K562 (cell line): ENCODE measurements at regions not wholly inside any gene's neighbourhood (a gene's known extent, or its start where the extent isn't known, plus 50 kb on each side); places are given as distances from the start of the nearest gene placed in this dataset.

Experiments used
- ATAC-seq: fragments of 200-7000 bp; cut with Tn5 transposase; 3 replicates; pipeline ENCODE4 v1.9.1; 2020; ENCODE audit warnings: moderate library complexity
- BruUV-seq: library from RNA; stranded (reverse); fragments of 400-500 nt; replicated peaks from 2 replicates; lab custom pipeline; 2021; lab: Mats Ljungman, UMichigan
- CTCF ChIA-PET: fragments of 300-600 bp; formaldehyde crosslinking; extraction: SDS; loops from one replicate; lab custom pipeline; 2021; ENCODE audit warnings: low intra/inter-chr PET ratio; lab: Yijun Ruan, JAX
- POLR2A ChIA-PET: fragments of 300-600, 350-650 bp; sonication (Branson Sonifier 250); formaldehyde crosslinking; extraction: SDS; loops from one replicate; lab custom pipeline; 2021; ENCODE audit warnings: antibody characterized with exemption, inconsistent platforms; lab: Yijun Ruan, JAX
- DNase-seq, 4 experiments: peaks; one replicate each; pipeline versions ENCODE4 v3.0.0 to v3.0.0-alpha.2; 2011 to 2018; ENCODE audit warnings: low spot score in 3 of 4, mixed read lengths in 3 of 4; ENCODE audit errors: extremely low read depth in 1 of 4
- FAIRE-seq: peaks from 2 replicates; lab custom pipeline; 2011; peaks lifted over from hg19 to GRCh38; lab: Jason Lieb, UNC
- H2AFZ ChIP-seq: 2 replicates; pipeline ENCODE4 v1.6.0; 2011; ENCODE audit warnings: low read depth, low read length, control low read depth, inconsistent platforms
- H3K27ac ChIP-seq: fragments of 200-600 bp; 3 replicates; pipeline ENCODE4 v1.8.0; 2011; ENCODE audit warnings: low read depth, mild to moderate bottlenecking, control low read depth, inconsistent platforms, low read length, moderate library complexity, mixed read lengths; ENCODE audit errors: extremely low read depth
- H3K27me3 ChIP-seq, 2 experiments: fragments of 300-600 bp in 1 of 2; 2 replicates in 1 of 2; 3 replicates in 1 of 2; pipeline versions ENCODE4 v1.6.0 to v1.8.0; 2011; ENCODE audit warnings: inconsistent platforms in 2 of 2, low read length in 2 of 2, mild to moderate bottlenecking in 1 of 2, mixed read lengths in 1 of 2, moderate library complexity in 1 of 2; ENCODE audit not compliant: control insufficient read depth in 2 of 2, insufficient read depth in 2 of 2
- H3K36me3 ChIP-seq: fragments of 300-600 bp; 3 replicates; pipeline ENCODE4 v1.8.0; 2011; ENCODE audit warnings: mild to moderate bottlenecking, low read length, inconsistent platforms; ENCODE audit not compliant: control insufficient read depth, insufficient read depth
- H3K4me1 ChIP-seq, 2 experiments: fragments of 200-600 bp in 1 of 2; replicated peaks in 1 of 2; 2 replicates in 1 of 2; 3 replicates in 1 of 2; pipeline versions ENCODE4 v1.5.1 to v1.8.0; 2011; ENCODE audit warnings: inconsistent platforms in 2 of 2, low read length in 2 of 2, mild to moderate bottlenecking in 1 of 2, mixed read lengths in 1 of 2, moderate library complexity in 1 of 2; ENCODE audit not compliant: control insufficient read depth in 2 of 2, insufficient read depth in 2 of 2
- H3K4me2 ChIP-seq: 2 replicates; pipeline ENCODE4 v1.6.1; 2011; ENCODE audit warnings: low read length, control low read depth, inconsistent platforms, mixed read lengths; ENCODE audit not compliant: insufficient read depth
- H3K4me3 ChIP-seq: fragments of 200-600 bp; sonication (generic), shearing (Covaris generic); 2 replicates; pipeline ENCODE4 v1.5.1; 2016; ENCODE audit warnings: control low read depth, inconsistent platforms
- H3K79me2 ChIP-seq: fragments of 200-600 bp; 3 replicates; pipeline ENCODE4 v1.8.0; 2011; ENCODE audit warnings: low read length, inconsistent platforms; ENCODE audit not compliant: control insufficient read depth, insufficient read depth
- H3K9ac ChIP-seq, 2 experiments: 2 replicates each; pipeline versions ENCODE4 v1.6.0 to v1.6.1; 2011; ENCODE audit warnings: low read depth in 2 of 2, low read length in 2 of 2, control low read depth in 1 of 2, inconsistent platforms in 1 of 2, mild to moderate bottlenecking in 1 of 2, mixed read lengths in 1 of 2; ENCODE audit not compliant: insufficient read depth in 1 of 2
- H3K9me1 ChIP-seq: one replicate; pipeline ENCODE4 v1.6.0; 2011; ENCODE audit warnings: inconsistent platforms, mild to moderate bottlenecking, low read length, moderate library complexity; ENCODE audit not compliant: control insufficient read depth, insufficient read depth
- H3K9me3 ChIP-seq: replicated peaks from 2 replicates; pipeline ENCODE4 v1.5.1; 2011; ENCODE audit warnings: low read depth, low read length, inconsistent platforms; ENCODE audit not compliant: control insufficient read depth, insufficient read depth
- H4K20me1 ChIP-seq: replicated peaks from 2 replicates; pipeline ENCODE4 v1.6.1; 2011; ENCODE audit warnings: low read length, inconsistent platforms, mixed read lengths; ENCODE audit not compliant: control insufficient read depth, insufficient read depth
- ATF2 ChIP-seq: sonication (generic); formaldehyde crosslinking; IDR thresholded peaks from 2 replicates; pipeline ENCODE4 v1.8.1; 2022; ENCODE audit warnings: missing genetic modification reagents
- ATF3 ChIP-seq, 2 experiments: fragments of 450-650 bp in 1 of 2; sonication (generic) in 1 of 2; formaldehyde crosslinking in 1 of 2; IDR thresholded peaks in 1 of 2; conservative IDR thresholded peaks in 1 of 2; 2 replicates each; pipeline versions ENCODE4 v1.6.1 to v1.8.1; 2016 to 2023; ENCODE audit warnings: mild to moderate bottlenecking in 2 of 2, moderate library complexity in 2 of 2, inconsistent platforms in 1 of 2, missing genetic modification reagents in 1 of 2
- MEIS2 ChIP-seq: fragments of 450-650 bp; IDR thresholded peaks from 2 replicates; pipeline ENCODE4 v1.6.1; 2014; ENCODE audit warnings: mild to moderate bottlenecking; ENCODE audit not compliant: partially characterized antibody
- NR2C1 ChIP-seq, 2 experiments: fragments of 450-650 bp; IDR thresholded peaks; 2 replicates each; pipeline ENCODE4 v1.6.1; 2017; ENCODE audit warnings: mild to moderate bottlenecking in 2 of 2, antibody characterized with exemption in 1 of 2, inconsistent platforms in 1 of 2, missing compliant biosample characterization in 1 of 2, missing genetic modification characterization in 1 of 2
- NR2C2 ChIP-seq, 2 experiments: fragments of 200-800 bp in 1 of 2; sonication (Bioruptor generic) in 1 of 2; sonication (generic) in 1 of 2; formaldehyde crosslinking in 1 of 2; IDR thresholded peaks; 2 replicates each; pipeline versions ENCODE4 v1.6.1 to v1.8.0; 2016 to 2022; ENCODE audit warnings: mild to moderate bottlenecking in 1 of 2, missing compliant biosample characterization in 1 of 2, missing genetic modification characterization in 1 of 2, missing genetic modification reagents in 1 of 2
- PBX2 ChIP-seq, 2 experiments: IDR thresholded peaks in 1 of 2; conservative IDR thresholded peaks in 1 of 2; 2 replicates each; pipeline ENCODE4 v1.6.1; 2016; ENCODE audit warnings: low read depth in 2 of 2, mild to moderate bottlenecking in 1 of 2, missing compliant biosample characterization in 1 of 2, missing genetic modification characterization in 1 of 2, moderate library complexity in 1 of 2
- ZBTB34 ChIP-seq: fragments of 250-450 bp; sonication (Bioruptor Pico); IDR thresholded peaks from 2 replicates; pipeline ENCODE4 v1.8.0; 2021; ENCODE audit warnings: mild to moderate bottlenecking, moderate library complexity
- ZNF121 ChIP-seq: sonication (generic); formaldehyde crosslinking; conservative IDR thresholded peaks from 2 replicates; pipeline ENCODE4 v1.8.0; 2022; ENCODE audit warnings: missing genetic modification reagents
- WGBS: fragments of 100-300 bp; shearing (Covaris generic); methylation state at CpG from one replicate; pipeline ENCODE4 v1.1.6; 2016; ENCODE audit warnings: low coverage, mixed read lengths; ENCODE audit not compliant: insufficient coverage; ENCODE audit errors: missing lambda C conversion rate; 5-methylcytosine and 5-hydroxymethylcytosine counted together
- in situ Hi-C: fragments of 300-500 bp; cut with MboI; formaldehyde crosslinking; loops from 4 replicates; pipeline ENCODE4 v1.15.0; 2018; ENCODE audit warnings: inconsistent platforms, mixed read lengths
- intact Hi-C: fragments of 100-400 bp; cut with micrococcal nuclease; formaldehyde crosslinking; loops from 2 replicates; pipeline ENCODE4 v1.14.2; 2022

GRCh38 chrX:149129767-149130166, 375.3 kb downstream of the IDS start:
- FAIRE-seq (no peak), DNase-seq (peak in 1 of 4 experiments; percentile 1), ATAC-seq (no peak)
- H3K9me1 ChIP-seq = no peaks in the 10 kb centered on the region
- H3K4me3 ChIP-seq = no peak overlapping the region
- in situ Hi-C loops (no loop called here), intact Hi-C loops (no loop called here)
- POLR2A ChIA-PET = no interaction called here
- no peaks in the 10 kb centered on the region for H3K9me3 ChIP-seq
- CTCF ChIA-PET = no interaction called here
- no peak overlapping the region for H2AFZ ChIP-seq
- H3K4me1 ChIP-seq = no peaks in the 10 kb centered on the region
- WGBS = 0% methylated on average over 5 of the region's 5 CpGs
- H3K4me2 ChIP-seq = no peak overlapping the region
- TF ChIP-seq ZBTB34 (CRISPR knock-in tag) = no peak
- TF ChIP-seq ZNF121 = no peak
- 0 out of 2 replicates have a peak, but pooled peaks have one; percentile 21 for TF ChIP-seq ATF3 (IDR thresholded peaks at IDR 0.05)
- no peak for TF ChIP-seq ATF3 (CRISPR knock-in tag; conservative IDR thresholded peaks at IDR 0.05)
- TF ChIP-seq NR2C1 (IDR thresholded peaks at IDR 0.05) = no peak
- TF ChIP-seq NR2C1 (tag; IDR thresholded peaks at IDR 0.05) = peak; percentile 37; the same call in 1 of the 2 replicates
- no peak for TF ChIP-seq ATF2
- peak; percentile 57 for TF ChIP-seq MEIS2
- no peak for TF ChIP-seq NR2C2 (CRISPR knock-in tag; IDR thresholded peaks at IDR 0.05)
- TF ChIP-seq NR2C2 (tag; IDR thresholded peaks at IDR 0.05) = peak; percentile 77
- no peak for TF ChIP-seq PBX2 (CRISPR knock-in tag; IDR thresholded peaks at IDR 0.05; ENCODE audit: low read depth)
- 0 out of 2 replicates have a peak, but pooled peaks have one; percentile 19 for TF ChIP-seq PBX2 (tag; conservative IDR thresholded peaks at IDR 0.05; ENCODE audit: low read depth)
- H4K20me1 ChIP-seq = no peaks in the 10 kb centered on the region
- BruUV-seq = no TSS peak
- H3K27me3 ChIP-seq = no peaks in the 10 kb centered on the region
- H3K36me3 ChIP-seq = no peaks in the 10 kb centered on the region
- no peak overlapping the region for H3K9ac ChIP-seq
- no peak overlapping the region for H3K27ac ChIP-seq
- no peaks in the 10 kb centered on the region for H3K79me2 ChIP-seq
